ENCODE measurements at regions not wholly inside any gene's neighbourhood (a gene's known extent, or its start where the extent isn't known, plus 50 kb on each side); places are given as distances from the start of the nearest gene placed in this dataset.

DNA sequence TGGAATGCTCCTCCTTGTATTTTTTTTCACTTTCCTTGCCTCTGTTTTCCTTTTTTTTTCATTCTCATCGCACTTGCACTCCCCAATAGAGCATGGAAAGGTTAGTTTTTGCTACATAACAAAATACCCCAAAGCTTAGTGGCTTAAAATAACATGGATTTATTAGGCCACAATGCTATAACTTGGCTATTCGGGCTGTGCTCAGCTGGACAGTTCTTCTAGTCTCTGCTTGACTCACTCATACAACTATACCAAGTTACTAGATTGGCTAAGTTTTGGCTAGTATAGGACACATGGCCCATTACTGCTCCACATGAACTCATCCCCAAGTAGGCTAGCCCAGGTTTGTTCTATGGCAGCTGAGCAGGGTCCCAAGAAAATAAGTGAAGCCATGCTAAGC lies 94.5 kb upstream of the ANKEF1 start:
- H3K9me3 Mint-ChIP-seq, result no peaks in the 10 kb centered on the region
- Histone ChIP-seq H3K4me2 (no peak overlapping the region), H3K4me3 (no peak overlapping the region), H3K79me2 (replicated peaks; ENCODE audit: insufficient read depth) (no peaks in the 10 kb centered on the region), H3K4me1 (ENCODE audit: insufficient read depth) (no peaks in the 10 kb centered on the region), H3K36me3 (ENCODE audit: insufficient read depth) (no peaks in the 10 kb centered on the region), H3K27ac (ENCODE audit: low read depth) (no peak overlapping the region), H3K9me2 (ENCODE audit: insufficient read depth) (peaks cover 6% of the 10 kb centered on the region; the same call in 1 of the 2 replicates), H2AFZ (no peak overlapping the region), H4K20me1 (replicated peaks; ENCODE audit: insufficient read depth) (no peaks in the 10 kb centered on the region), H3F3A (replicated peaks; ENCODE audit: low read depth) (no peaks in the 10 kb centered on the region), H3K27me3 (ENCODE audit: insufficient read depth) (no peaks in the 10 kb centered on the region)
- H3K27me3 Mint-ChIP-seq (ENCODE audit: insufficient read depth, low read depth, poor library complexity), result peaks cover 4% of the 10 kb centered on the region
- no peak overlapping the region for H3K4me3 Mint-ChIP-seq
- ATAC-seq, result no peak
- no peak for DNase-seq (ENCODE audit: low spot score)
- no peaks in the 10 kb centered on the region for H3K4me1 Mint-ChIP-seq
- H3K36me3 Mint-ChIP-seq (ENCODE audit: low read depth), result no peaks in the 10 kb centered on the region
- no peak overlapping the region for H3K27ac Mint-ChIP-seq
- TF ChIP-seq ZNF331 (CRISPR knock-in tag; IDR thresholded peaks at IDR 0.05; ENCODE audit: low read depth) (peak; percentile 59; the same call in 1 of the 2 replicates), ZNF462 (CRISPR knock-in tag; IDR thresholded peaks at IDR 0.05) (no peak)

DNA sequence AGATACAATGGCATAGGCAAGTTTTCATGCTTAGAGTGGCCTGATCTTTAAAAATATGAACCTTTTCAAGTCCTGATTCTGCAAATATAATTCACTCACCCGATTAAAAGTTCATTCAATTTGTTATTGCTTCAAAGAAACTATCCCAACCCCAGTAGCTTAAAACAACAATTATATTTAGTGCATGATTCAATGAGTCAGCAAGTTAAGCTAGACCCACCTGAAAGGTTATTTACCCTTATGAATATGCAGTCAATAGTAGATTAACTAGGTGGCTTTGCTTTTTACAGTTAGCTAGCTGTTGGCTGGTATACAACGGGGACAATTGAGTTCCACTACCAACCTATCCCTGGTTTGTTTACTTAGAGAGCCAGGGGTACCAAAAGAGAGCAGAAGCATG lies 95.6 kb upstream of the ANKEF1 start:
- peaks cover 4% of the 10 kb centered on the region for H3K27me3 Mint-ChIP-seq (ENCODE audit: insufficient read depth, low read depth, poor library complexity)
- no peak overlapping the region for H3K27ac Mint-ChIP-seq
- H4K20me1 ChIP-seq (replicated peaks; ENCODE audit: insufficient read depth), result no peaks in the 10 kb centered on the region
- no peak overlapping the region for H3K4me2 ChIP-seq
- no peaks in the 10 kb centered on the region for H3K4me1 Mint-ChIP-seq
- DNase-seq (ENCODE audit: low spot score) (no peak), ATAC-seq (no peak)
- H3K27me3 ChIP-seq (ENCODE audit: insufficient read depth), result no peaks in the 10 kb centered on the region
- no peaks in the 10 kb centered on the region for H3K79me2 ChIP-seq (replicated peaks; ENCODE audit: insufficient read depth)
- H3K4me1 ChIP-seq (ENCODE audit: insufficient read depth), result no peaks in the 10 kb centered on the region
- H3K36me3 Mint-ChIP-seq (ENCODE audit: low read depth), result no peaks in the 10 kb centered on the region
- TF ChIP-seq CTCF (conservative IDR thresholded peaks at IDR 0.05; ENCODE audit: low read depth in 2 of 2) (no peak), EZH2phosphoT487 (IDR thresholded peaks at IDR 0.05; ENCODE audit: unreplicated experiment) (no peak), ZNF114 (CRISPR knock-in tag; IDR thresholded peaks at IDR 0.05) (no peak), STAT1 (IDR thresholded peaks at IDR 0.05; ENCODE audit: unreplicated experiment) (no peak), JUNB (IDR thresholded peaks at IDR 0.05; ENCODE audit: unreplicated experiment) (no peak), NANOG (IDR thresholded peaks at IDR 0.05; ENCODE audit: borderline replicate concordance) (no peak)
- TF ChIP-seq, protein P1, sequence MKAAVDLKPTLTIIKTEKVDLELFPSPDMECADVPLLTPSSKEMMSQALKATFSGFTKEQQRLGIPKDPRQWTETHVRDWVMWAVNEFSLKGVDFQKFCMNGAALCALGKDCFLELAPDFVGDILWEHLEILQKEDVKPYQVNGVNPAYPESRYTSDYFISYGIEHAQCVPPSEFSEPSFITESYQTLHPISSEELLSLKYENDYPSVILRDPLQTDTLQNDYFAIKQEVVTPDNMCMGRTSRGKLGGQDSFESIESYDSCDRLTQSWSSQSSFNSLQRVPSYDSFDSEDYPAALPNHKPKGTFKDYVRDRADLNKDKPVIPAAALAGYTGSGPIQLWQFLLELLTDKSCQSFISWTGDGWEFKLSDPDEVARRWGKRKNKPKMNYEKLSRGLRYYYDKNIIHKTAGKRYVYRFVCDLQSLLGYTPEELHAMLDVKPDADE (IDR thresholded peaks at IDR 0.05), result no peak
- no peak overlapping the region for H3K4me3 ChIP-seq
- no peak overlapping the region for H2AFZ ChIP-seq
- H3K4me3 Mint-ChIP-seq, result no peak overlapping the region
- H3K27ac ChIP-seq (ENCODE audit: low read depth), result no peak overlapping the region
- peaks cover 6% of the 10 kb centered on the region; the same call in 1 of the 2 replicates for H3K9me2 ChIP-seq (ENCODE audit: insufficient read depth)
- H3F3A ChIP-seq (replicated peaks; ENCODE audit: low read depth), result no peaks in the 10 kb centered on the region
- H3K9me3 Mint-ChIP-seq, result no peaks in the 10 kb centered on the region
- H3K36me3 ChIP-seq (ENCODE audit: insufficient read depth), result no peaks in the 10 kb centered on the region
